HEK293T (cell line): ENCODE measurements at regions not wholly inside any gene's neighbourhood (a gene's known extent, or its start where the extent isn't known, plus 50 kb on each side); places are given as distances from the start of the nearest gene placed in this dataset.

Source experiments
- ARNT ChIP-seq: fragments of 450-650 bp; IDR thresholded peaks from 2 replicates; pipeline ENCODE4 v1.6.1; 2017; ENCODE audit warnings: mild to moderate bottlenecking
- BHLHE40 ChIP-seq: fragments of 450-650 bp; IDR thresholded peaks from 2 replicates; pipeline ENCODE4 v1.6.1; 2016; ENCODE audit warnings: mild to moderate bottlenecking, moderate library complexity, borderline replicate concordance
- CTBP1 ChIP-seq: fragments of 450-650 bp; IDR thresholded peaks from 2 replicates; pipeline ENCODE4 v1.6.1; 2016; ENCODE audit warnings: borderline replicate concordance
- FOXA1 ChIP-seq: fragments of 450-650 bp; IDR thresholded peaks from 2 replicates; pipeline ENCODE4 v1.6.1; 2016; ENCODE audit warnings: mild to moderate bottlenecking
- FOXK2 ChIP-seq: fragments of 450-650 bp; IDR thresholded peaks from 2 replicates; pipeline ENCODE4 v1.6.1; 2016; ENCODE audit warnings: mild to moderate bottlenecking
- FOXM1 ChIP-seq: fragments of 450-650 bp; IDR thresholded peaks from 2 replicates; pipeline ENCODE4 v1.6.1; 2017; ENCODE audit warnings: mild to moderate bottlenecking, borderline replicate concordance
- HDGF ChIP-seq: fragments of 450-650 bp; IDR thresholded peaks from 2 replicates; pipeline ENCODE4 v1.6.1; 2017; ENCODE audit warnings: antibody characterized with exemption, borderline replicate concordance
- L3MBTL2 ChIP-seq: fragments of 450-650 bp; conservative IDR thresholded peaks from 2 replicates; pipeline ENCODE4 v1.6.1; 2016; ENCODE audit warnings: mild to moderate bottlenecking
- SP1 ChIP-seq: fragments of 450-650 bp; IDR thresholded peaks from 2 replicates; pipeline ENCODE4 v1.6.1; 2017
- TARDBP ChIP-seq: fragments of 450-650 bp; IDR thresholded peaks from 2 replicates; pipeline ENCODE4 v1.6.1; 2016
- TF ChIP-seq, protein P1 (sequence below): fragments of 450-650 bp; IDR thresholded peaks from 2 replicates; pipeline ENCODE4 v1.6.1; 2016

DNA sequence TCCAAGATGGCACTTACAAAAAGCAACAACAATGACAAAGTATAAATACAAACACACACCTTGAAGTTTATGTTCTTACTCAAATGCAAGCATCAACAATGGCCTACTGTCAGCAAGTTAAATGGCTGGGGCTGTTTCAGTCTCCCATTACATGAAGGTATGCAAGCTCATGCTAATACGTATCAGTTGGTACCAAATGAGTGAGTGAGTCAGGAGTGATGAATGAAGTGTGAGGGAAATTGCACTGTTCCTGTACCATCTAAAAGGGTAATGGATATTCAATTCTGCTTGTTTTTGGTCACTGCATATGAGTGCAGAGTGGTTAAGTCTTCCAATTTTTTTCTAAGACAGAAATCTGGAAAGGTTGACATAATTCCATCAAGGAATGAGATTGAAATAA, 964.9 kb downstream of the MAT2B start:
- TF ChIP-seq ARNT (no peak), BHLHE40 (no peak), TARDBP (no peak), FOXM1 (no peak), L3MBTL2 (no peak), CTBP1 (no peak), SP1 (no peak), FOXK2 (no peak), FOXA1 (no peak), HDGF (no peak)
- TF ChIP-seq, protein P1, sequence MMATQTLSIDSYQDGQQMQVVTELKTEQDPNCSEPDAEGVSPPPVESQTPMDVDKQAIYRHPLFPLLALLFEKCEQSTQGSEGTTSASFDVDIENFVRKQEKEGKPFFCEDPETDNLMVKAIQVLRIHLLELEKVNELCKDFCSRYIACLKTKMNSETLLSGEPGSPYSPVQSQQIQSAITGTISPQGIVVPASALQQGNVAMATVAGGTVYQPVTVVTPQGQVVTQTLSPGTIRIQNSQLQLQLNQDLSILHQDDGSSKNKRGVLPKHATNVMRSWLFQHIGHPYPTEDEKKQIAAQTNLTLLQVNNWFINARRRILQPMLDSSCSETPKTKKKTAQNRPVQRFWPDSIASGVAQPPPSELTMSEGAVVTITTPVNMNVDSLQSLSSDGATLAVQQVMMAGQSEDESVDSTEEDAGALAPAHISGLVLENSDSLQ = no peak
